NCI-H345 (cell line): ENCODE measurements at regions not wholly inside any gene's neighbourhood (a gene's known extent, or its start where the extent isn't known, plus 50 kb on each side); places are given as distances from the start of the nearest gene placed in this dataset.

Source experiments
- DNase-seq: peaks from one replicate; lab custom pipeline; 2025; lab: John Stamatoyannopoulos, UW

DNA sequence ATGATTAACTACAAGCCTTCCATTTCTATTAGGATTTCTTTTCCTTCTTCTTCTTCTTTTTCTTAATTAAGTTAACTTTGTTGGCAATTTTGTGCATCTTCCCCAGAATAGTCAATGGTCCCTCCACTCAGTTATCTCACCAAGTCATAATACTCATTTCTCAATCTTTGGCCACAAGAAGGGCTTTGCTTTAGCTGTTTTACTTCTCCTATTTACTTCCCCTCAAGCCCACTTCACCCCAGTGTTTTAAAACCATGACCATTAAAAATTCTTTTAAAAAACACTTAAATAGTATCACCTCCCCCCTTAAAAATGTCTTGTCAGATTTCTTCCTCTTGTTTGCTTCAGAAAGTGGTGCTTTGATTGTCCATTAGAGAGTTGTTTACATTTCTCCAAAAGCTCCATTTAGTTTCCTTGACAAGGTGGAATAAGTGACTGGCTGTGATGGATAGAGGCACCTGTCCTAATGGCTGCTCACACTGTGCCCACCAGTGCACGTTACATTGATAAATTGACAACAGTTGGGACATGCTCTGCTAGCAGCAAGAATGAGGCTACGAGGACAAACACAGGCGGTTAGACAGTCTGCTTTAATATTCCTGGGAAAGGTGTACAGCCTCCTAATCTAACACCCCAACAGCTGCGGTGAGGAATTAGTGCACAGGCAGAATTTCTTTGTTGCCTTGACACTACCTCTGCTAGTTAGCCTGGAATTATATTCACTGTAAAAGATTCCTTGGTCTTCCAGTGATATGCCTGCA, 354.7 kb downstream of the LMO4 start:
- DNase-seq = peak; percentile 58

DNA sequence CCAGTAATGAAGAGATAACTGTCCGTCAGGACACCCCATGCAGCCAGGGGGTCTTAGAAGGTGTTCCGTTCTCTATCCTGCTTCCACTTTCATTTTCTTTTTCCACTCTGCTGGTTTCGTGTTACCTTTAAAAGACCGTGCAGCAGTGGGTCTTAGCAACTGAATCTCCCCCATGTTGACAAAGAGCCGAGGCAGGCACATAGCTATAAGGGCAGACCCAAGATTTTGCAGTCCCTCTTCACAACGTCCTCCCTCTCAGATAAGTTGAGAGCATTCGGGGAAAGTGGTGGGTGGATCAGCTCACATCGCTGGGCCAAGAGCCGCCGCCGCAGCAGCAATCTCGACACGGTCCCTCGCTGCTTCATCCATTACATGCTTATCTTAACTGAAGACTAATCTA, 355.5 kb downstream of the LMO4 start:
- peak; percentile 19 for DNase-seq

DNA sequence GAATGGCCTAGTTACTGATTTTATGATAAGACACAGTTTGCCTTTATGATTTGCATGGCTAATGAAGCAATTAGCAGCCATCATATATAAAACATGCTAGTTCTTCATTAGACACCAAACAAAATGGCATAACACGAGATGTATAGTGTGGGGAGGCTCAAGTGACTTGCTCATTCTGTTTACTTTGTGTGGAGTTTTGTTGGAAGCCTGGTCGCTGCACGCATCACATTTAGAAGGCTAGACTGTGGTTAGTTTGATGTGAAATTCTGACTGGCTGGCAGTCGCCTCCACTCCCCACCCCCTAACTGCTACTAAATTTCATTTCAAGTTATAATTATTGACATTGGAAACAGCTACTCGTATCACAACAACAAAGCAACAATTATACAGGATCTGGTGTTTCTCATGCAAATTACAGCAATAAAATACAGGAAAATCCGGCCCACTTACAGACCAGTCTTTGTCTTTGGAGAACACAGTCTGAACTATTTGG, 356.1 kb downstream of the LMO4 start:
- DNase-seq = peak; percentile 30

DNA sequence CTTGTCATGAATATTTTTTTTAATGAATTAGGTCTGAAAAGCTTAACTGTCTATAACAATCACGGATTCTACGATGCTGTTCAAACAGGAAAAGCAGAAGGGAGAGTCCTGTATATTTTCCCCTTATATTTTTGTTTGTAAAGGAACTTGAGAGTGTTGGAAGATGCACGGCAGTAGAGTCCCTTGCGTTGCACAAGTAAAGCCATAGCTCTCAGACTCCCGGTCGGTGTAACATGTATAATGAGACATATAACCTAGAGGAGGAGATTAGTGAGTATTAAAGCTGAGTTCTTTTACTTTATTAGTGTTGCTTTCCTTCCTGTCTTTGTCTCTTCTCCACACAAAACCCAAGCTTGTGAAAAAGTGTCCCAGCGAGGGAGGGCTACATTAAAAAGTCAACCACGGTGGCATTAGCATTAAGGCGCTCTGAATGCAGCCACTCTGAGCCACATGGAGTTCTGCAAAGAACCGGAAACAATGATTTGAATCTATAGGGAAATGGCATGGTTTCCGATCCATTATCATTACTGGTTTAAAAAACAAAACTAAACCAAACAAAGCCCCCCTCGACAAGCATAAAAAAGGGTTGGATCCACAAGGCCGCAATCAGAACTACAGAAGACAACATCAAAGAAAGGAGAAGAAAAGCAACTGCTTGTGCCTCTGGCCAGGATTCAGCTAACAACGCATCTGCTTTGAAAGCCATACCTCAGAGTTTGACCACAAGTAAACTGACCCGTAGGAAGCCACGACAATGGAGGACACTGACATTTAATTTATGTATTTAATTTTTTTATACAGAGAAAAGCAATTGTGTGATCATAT, 356.8 kb downstream of the LMO4 start:
- DNase-seq = no peak

DNA sequence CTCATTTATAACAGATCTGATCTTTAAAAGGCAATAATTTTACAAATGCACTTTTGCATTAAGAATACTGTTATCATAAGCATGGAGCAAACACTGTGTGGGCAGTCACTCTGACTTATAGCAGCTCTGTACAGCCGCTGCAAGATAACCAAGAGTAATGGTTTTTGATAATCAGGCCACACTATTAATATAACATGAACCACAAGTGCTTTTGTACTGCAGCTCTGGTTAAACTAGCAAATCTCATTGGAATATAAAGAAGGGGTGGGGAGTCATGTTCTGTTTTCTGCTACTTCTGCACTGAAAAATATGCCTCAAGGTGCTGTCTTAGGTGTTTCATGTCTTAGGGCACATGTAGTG, 357.4 kb downstream of the LMO4 start:
- no peak for DNase-seq

DNA sequence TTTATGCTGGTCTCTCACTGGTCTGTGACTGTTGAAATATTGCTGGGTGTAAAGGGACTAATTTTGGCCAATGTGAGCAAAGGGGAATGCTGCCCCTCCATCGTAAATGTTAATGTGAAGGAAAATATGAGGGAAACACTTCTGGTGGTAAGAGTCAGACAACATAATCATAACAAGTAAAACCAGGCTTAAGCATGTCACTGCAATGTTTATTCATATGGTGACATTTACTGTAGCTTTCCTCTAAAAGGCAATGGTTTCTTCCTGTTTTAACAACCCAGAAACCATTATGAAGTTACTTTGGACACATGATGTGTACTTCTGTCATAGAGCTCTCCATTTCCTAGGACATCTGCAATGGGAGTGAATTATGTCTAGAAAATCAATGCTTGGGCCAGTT, 358.0 kb downstream of the LMO4 start:
- DNase-seq = no peak

DNA sequence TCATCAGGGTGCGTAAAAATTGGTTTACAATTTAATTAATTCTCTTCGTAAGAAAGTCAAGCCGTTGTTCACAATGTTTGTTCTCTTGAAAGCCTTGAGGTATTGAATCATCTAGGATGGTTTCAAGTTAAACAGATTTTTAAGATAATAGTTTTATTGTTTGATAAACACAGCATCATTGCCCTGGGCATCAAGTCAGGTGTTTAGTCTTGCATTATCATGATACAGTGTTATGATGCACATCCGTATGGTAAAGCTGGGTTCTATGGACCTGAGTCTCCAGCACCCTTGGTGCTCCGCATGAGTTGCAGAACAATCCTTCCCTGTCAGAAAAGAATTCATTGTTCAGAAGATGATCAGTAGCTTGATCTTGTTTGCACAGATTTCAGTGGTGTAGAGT, 359.5 kb downstream of the LMO4 start:
- no peak for DNase-seq

DNA sequence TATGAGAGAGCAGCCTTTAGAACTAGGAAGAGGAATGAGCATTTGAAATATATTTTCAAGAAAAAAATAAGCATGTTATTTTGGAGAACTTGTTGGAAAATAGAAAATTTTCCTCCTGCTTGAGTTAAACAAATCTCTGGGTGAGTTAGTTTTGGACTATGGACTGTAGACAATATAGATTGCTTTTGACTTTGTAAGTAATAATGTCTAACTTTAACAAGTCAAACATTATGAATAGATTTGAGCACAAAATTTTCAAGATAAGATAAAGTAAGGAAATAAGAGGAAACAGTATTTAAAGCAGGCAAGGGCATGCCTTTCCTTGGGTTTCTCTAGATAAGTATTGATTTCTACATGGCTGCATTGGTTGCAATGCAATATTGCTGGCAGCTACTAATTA, 360.8 kb downstream of the LMO4 start:
- no peak for DNase-seq

DNA sequence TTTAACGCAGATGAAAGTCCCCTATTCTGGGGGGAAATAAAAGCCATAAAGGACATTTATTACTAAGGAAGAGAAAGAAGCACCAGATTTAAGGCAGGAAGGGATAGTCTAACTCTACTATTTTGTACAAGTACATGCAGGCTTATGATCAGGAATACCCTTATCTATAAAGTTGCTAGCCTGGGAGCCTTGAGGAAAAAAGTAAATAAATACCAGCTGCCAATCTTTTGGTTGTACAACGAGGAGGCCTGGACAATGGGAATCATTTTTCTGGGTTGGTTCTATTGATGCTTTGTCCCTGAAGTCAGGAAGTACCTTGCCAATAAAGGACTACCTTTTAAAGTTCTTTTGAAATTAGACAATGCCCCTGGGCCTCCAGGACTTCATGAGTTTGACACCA, 367.8 kb downstream of the LMO4 start:
- DNase-seq = no peak

DNA sequence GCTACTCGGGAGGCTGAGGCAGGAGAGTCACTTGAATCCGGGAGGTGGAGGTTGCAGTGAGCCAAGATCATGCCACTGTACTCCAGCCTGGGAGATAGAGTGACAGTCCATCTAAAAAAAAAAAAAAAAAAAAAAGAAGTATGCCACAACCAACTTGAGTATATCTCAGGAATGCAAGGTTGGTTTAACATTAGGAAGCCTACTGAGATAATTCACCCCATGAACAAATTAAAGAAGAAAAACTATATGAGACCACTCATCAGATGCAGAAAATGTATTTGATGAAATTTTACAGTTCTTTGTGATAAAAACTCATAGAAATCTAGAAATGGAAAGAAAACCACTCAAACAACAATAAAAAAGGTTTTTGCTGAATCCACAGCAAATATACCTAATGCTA, 373.8 kb downstream of the LMO4 start:
- DNase-seq = no peak

DNA sequence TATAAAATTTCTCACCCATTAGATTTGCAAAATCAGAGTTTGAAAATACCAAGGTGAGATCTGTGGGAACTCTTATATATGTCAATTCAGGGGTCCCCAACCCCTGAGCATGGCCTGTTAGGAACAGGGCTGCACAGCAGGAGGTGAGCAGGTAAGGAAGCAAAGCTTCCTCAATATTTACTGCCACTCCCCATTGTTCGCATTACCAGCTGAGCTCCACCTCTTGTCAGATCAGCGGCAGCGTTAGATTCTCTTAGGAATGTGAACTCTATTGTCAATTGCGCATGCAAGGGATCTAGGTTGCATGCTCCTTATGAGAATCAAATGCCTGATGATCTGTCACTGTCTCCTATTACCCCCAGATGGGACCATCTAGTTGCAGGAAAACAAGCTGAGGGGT, 376.6 kb downstream of the LMO4 start:
- no peak for DNase-seq

DNA sequence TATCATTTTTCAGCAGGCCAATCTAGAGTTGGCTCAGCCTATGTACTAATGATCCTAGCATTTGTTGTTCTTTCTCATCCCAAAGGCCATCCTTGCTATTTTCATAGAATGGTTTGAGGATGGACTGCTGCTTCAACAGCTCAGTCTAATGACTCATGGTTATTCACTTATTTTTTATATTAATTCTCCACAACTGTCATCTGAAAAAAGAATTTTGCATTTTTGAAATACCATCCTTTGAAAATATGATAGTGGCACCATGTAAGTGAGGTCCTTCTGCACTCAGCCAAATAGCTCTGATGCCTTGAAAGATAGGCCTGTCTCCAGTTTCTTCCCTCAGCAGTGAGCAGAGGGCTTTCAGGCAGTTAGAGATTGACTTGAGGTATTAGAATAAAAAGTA, 377.5 kb downstream of the LMO4 start:
- no peak for DNase-seq

DNA sequence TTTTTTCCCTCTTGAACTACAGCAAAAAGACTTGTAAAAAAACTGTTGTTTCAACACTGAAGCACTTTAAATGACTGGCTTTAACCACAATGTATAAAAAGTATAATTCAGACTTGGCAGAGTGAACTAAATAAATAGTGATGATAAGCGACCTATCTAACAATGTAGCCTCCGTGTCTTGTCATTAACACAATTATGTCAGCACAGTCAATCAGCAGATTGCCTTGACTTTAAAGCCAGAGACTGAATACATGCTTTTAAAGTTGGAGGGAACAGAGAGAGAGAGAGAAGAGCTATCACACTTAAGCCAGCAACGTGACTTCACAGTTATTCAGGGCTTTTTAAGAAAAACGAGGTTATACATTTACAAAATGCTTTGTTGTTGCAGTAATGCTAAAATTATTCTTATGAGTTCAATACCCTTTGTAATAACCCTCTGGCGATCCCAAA, 378.1 kb downstream of the LMO4 start:
- DNase-seq = no peak

DNA sequence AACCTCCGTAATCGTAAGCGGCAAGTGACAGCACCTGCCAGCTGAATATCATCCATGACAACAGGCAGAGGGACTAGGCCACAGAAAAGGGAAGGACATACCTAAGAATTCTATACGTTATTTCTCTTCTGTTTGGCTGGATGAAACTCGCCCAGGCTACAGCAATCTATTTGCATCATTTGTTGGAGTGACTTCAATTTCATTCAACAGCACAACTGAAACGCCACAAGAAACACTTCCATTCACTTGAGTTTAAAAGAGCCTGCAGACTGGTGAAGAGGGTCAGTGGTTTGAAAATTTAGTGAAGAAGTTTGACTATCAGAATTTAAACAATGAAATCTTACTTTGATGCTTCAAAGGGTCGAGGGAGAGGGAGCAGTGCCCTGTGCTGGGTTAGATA, 378.7 kb downstream of the LMO4 start:
- no peak for DNase-seq

DNA sequence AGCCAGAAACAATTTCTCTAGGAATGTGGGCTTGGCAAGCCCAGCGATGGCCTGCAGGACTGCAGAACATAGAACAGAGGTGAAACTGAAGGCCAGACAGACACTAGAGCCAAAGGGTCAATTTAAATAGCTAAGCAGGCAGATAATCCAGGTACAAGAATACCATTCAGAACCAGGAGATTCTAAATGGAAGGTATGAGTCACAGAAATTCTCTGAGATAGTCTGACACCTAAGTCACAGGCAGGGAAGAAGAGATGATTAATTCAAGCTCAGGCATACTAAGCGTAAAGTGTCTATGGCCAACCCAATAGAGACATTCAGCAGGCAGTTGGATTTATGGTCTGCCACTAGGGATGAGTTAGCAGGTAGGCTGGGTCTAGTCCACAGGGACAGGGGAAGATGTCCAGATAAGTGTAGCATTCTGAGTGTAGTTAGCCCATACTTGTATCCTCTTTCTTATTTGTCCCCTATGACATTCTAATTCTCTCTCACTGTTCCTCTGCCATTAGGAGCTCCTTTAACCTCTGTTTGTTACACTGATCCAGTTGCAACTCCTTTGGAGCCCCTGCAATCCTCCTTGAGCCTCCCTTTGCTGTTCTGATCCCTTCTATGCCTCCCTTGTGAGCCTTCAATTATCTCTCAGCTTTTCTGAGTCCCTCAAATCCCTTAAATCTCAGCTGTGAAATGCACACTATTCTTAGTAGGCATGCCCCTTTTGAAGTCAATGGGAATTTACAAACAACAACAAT, 383.8 kb downstream of the LMO4 start:
- no peak for DNase-seq

DNA sequence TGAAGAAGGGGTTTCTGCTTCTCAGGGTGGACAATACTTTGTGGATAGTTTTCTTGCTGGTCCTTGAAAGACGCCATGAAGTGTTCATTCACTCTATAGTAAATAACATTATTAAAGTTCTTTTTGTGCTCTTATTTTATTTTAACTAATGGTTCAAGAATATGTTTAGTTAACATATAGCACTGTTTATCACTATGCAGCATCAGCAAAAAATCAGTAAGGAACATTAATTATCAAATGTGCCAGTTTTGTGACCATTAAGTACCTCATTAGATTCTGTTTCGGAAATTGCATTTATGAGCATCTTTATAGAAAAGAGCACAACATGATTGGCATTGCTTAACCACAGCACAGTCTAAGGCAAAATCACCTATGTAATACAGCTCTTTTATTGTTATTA, 385.6 kb downstream of the LMO4 start:
- no peak for DNase-seq

DNA sequence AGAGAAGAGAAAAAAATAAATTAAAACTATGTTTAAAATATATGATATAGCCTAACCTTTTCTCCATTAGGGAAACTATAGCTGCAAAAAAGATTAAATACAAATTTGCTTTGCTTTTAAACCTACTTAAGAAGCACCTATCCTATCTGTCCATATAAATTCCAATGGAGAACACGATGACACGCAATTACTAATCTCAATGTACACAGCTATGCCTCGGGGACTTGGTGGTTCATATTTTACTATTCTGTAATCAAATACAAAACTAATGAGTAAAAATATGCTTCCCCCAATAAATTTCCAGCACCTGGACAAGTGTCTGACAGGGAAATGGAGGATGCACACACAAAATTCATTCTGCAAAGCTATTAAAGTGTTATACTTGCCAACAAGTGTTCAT, 386.4 kb downstream of the LMO4 start:
- no peak for DNase-seq

DNA sequence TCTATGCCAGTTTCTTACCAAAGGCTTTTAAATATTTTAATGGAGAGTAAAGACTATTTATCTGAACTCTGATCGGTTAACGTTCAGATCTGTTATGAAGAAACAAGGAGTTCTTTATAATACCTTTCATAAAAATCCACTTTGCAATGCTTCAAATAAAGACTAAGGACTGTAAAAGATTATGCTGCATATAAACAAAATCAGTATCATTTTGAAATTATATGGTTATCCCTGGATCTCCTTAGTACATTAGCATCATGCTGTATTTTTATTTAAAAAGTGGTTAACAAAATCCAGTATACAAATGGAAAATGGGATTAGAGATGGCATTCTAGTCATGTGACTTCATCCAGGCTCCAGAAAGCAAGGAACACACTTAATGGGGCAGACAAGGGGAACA, 386.8 kb downstream of the LMO4 start:
- DNase-seq = no peak

DNA sequence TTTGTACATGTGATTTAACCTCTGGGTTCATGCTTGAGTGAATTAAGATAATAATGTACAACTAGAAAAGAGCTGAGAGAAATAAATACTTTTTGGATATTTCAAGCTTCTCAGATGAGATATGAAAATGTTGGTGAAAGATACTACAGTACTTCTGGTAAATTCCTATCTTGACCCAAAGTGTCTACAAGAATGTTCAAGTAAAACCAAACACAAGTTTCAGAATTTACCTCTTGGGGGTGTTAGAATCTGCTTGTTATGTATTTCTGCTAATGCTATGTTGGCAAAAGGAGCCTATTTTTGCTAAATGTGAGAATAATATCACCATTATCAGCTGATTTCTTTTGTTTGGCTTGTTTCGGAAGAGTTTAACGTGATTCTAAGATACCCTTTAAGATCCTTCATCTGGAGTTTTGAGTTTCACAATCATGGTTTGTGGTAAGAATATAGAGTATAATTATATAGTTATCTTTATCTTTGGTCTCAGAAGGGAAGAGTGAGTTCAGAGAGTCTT, 388.5 kb downstream of the LMO4 start:
- no peak for DNase-seq

DNA sequence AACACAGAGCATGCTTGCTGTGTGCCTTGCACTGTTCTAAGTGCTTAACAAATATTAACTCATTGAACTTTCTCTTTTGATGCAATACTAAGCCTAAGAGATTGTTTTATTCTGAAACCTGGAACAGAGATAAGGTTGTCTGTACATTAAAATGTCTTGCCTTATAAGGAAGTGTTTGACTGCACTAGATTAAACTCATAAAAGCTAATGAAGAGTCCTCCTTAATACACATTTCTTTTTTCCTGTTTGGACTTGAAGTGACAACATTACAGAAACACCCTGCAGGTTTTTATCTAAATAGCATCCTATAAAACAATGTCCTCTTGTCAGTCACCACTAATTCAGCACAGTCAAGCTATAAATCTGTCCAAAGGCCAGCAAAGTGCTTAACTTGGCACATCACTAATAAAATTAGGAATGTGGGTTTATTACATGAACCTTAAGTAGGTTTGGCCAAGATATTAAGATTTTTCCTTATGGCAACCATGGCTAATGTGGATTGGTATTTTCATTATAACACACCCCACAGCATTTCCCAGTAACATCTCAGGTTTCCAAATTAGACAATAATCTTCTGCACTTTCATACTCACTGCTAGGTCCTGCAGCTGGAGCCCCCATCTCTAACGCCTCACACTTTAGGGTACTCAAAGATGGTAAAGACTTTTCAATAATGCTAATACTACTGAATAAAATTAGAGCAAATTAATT, 389.7 kb downstream of the LMO4 start:
- no peak for DNase-seq

DNA sequence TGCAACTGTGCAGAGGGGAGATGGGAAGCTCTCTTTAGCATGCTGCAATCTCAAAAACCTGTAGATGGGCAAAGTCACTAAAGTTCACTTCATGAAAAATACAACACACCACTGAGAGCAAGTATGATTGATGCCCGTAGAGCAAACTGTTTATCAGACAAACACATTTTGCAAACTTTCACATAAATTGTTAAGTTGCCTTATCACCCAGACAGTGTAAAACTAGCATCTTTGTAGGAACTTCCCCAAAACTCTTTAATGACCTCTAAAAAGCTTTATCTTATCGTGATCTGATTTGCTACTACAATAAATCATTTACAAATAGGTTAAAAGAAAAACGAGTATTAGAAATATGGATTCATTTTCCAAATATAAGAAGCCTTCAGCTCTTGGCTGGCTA, 391.0 kb downstream of the LMO4 start:
- no peak for DNase-seq

DNA sequence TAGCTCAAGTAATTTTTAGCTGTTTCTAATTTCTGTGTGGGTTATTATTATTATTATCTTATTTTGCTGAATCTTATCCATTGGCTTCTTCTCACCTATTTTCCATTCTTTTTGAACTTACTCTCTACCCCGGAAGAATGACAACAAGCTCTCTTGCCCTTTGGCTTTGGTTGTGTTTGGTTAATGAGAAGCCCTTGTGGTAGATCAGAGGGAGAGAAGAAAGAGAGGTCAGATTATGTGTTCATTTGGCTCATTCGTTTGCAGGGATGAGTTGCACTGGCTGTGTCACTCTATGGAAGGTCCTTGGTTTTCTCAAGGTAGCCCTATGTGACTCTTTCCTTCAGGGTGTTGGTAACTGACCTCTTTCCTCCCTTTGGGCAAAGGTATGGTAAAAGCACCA, 391.9 kb downstream of the LMO4 start:
- no peak for DNase-seq
